ENCODE measurements at regions not wholly inside any gene's neighbourhood (a gene's known extent, or its start where the extent isn't known, plus 50 kb on each side); places are given as distances from the start of the nearest gene placed in this dataset.

DNA sequence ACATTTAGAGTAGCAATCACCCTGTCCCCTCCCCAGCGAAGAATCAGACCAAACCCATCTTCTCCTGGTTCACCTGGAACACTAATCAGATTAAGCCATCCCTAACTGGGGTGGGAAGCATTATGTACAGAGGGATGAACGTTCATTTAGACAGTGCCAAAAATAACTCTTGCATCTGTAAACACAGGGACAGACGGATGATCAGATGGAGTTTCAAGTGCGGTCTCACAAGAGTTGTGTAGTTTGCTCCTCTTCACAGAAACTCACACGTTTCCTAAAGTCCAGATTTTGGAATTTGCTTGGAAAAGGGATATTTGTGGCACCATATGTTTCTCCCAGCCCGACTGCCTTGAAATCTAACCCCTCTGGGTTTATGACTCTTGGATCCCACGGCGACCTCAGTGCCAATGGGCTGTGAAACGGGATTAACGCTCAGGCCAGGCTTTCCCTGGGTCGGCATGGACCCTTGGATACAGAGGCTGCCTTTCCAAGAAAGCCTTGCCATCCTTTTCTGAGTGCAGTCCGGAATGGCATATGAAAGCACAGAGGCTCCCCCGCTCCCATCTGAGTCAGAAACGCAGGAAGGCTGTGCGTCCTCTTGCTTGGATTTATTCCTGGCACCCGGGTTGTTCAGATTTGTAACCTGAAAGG lies 293.2 kb upstream of the HABP2 start:
- no peak for DNase-seq (ENCODE audit: low read depth in 2 of 2)

DNA sequence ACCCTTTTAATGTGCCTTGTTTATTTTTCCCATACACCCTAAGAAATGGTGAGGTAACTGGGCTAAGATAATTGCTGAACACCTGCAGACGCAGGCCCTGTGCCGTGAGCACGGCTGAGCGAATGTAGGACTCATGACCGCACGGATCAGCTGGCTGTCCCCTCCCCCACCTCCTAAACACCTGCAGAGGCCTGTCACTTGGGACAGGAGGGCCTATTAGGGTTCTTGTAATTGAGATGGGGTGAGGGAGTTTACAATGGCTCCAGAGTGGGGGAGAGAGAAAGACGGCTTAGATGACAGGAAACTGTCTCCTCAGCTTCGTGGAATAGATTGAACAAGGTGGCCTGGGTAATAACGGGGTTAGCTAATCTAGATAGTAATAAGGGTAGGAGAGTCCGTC lies 291.7 kb upstream of the HABP2 start:
- DNase-seq (ENCODE audit: low read depth in 2 of 2): no peak

DNA sequence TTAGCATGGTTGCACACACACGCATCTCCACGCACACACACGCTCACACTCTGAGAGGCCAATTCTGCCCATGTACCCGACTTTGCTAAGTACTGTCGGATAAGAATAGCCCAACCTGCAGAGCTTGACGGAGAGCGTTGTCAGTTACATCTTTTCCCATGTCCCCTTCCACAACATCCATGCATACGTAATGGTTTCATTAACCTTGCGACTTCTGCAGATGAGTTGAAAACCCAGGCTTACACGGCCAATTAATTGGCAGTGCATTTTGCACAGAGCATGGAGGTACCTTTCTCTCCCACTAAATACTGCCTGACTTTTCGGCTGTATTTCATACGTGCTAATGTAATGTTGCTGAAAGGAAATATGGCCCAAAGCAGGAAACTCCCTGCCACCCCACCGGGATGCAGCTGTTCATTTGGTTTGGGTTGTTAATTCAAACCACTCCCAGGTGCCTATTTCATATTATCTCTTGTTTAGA lies 291.2 kb upstream of the HABP2 start:
- DNase-seq (ENCODE audit: low read depth in 2 of 2): no peak

DNA sequence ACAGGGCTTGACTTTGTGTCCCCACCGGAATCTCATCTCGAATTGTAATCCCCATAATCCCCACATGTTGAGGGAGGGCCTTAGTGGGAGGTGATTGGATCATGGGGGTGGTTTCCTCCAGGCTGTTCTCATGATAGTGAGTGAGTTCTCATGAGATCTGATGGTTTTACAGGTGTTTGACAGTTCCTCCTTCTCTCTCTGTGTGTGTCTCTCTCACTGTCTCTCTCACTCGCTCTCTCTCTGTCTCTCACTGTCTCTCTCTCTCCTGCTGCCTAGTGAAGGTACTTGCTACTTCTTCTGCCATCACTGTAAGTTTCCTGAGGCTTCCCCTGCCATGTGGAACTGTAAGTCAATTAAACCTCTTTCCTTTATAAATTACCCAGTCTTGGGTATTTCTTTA lies 289.8 kb upstream of the HABP2 start:
- no peak for DNase-seq (ENCODE audit: low read depth in 2 of 2)

DNA sequence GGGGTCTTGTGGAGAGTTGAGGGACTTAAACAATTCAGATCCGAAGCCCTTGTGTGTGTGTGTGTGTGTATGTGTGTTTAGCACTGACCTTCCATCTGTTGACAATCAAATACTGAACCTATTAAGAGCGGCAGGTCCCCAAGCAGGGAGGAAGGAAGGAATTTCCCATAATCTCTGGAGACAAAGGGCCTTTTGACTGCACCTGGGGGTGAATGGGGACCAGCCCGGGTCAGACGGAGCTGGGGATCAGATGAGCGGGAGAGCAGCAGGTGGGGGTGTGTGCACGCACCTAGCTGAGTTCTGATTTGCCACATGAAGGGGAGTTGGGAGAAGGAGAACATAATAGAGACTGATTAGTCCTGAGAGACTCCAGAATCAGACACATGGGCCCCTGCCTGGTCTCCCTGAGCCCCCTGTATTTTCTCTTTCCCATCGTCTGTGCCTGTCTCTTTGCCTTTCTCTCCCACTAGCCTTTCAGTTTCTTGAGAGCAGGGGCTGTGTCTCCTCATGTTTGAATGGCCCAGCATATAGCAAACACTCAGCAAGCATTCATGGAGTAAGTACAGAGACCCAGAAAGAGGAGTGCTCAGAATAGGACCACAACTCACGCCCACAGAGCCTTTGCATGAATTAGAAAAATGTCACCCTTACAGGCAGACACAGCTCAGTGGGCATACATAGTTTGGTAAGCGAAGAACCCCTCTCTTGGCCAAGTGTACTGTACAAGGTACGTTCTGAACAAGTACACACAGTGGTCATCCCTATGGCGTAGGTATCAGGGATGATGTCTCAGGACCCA lies 288.3 kb upstream of the HABP2 start:
- DNase-seq (ENCODE audit: low read depth in 2 of 2): no peak

DNA sequence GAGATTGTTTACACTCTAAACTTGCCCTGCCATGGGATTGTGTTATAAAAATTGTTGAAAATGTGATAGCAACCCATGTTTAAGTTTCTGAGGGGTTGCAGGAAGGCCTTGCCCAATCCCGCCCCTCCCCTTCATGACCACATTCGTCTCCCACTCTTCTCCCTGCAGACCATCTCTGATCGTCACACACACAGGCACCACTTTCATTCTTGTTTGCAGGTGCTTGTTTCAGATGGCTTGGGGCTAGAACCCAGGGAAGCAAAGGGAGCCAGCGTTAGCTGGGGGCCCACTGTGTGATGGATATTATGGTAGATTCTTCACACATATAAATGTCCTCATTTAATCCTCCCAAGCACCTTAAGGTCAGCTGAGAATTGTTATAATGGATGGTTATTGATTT lies 286.7 kb upstream of the HABP2 start:
- DNase-seq (ENCODE audit: low read depth in 2 of 2): no peak

DNA sequence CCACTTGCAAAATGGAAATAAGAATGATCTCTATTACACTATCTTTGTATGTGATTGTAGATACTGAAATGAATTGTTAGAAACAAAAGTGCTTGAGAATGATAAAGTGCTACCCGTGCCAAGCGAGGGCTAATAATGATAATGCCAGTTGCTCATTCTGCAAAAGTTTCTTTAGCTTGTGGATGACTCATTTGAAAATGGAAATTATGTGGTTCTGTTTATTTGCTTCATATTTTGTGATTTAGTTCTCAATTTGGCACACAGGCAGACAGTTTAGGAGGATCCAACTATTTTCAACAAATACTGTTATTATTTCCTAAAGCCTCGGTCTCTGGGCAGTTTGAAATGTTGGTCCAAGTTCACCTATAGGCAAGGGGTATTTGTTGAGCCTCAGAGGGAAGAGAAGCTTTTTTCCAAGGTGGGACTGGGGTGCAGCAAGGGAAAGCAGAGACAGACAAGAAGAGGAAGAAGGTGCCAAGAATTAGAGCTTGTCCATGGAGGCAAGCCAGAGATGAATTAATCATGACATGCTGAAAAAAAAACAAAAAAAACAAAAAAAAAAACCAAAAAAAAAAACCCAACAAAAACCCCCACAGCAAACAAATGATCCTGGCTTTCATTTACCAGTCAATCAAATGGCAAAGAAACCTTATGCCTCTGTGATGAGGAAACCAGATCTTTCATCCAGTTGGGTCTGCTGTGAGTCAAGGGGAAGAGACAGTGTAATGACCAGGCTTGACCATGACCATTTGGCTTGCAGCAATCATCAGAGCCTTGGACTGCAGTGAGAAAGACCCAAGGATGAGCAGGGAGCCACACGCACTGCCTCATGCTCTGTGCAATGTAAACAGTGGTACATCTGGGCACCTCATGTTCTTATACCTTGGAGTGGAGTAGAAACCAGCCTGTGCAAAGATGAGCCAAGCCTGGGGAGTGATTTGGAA lies 285.0 kb upstream of the HABP2 start:
- DNase-seq (ENCODE audit: low read depth in 2 of 2): no peak

DNA sequence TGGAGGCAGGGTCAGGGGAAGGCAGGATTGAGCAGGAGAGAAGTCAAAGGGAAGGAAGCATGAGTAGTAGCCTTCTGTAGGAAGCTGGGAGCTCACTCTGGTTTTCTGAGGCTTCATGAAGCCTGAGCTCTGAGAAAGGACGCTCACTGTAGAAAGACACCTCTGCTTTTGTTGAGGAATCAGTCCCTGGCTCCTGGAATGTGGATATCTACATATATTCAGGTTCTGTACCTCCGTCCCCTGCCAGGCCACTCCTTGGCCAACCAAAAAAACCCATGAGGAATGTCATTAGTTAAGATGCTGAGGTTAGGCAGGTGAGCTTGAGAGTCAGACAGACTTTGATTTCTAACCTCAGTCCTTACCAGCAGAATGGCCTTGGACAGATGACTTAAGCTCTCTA lies 283.5 kb upstream of the HABP2 start:
- no peak for DNase-seq (ENCODE audit: low read depth in 2 of 2)

DNA sequence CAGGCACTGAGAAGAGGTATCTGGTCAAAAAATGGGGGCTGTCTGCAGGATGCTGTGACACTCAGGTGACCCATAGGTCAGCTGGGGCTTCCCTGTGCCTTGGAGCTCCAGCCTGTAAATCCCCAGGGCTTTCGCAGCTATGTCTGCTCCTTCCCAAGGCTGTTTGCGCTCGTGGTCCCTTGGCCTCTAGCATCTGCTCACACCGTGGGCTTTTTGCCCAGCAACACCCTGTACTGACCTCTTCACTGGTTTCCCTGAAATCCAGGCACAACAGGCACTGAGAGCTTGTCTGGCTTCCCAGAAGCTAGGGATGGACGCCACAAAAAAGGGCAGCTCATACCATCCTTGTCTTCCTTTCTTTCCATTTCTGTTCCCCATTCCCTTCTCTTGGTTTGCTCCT lies 280.3 kb upstream of the HABP2 start:
- no peak for DNase-seq (ENCODE audit: low read depth in 2 of 2)

DNA sequence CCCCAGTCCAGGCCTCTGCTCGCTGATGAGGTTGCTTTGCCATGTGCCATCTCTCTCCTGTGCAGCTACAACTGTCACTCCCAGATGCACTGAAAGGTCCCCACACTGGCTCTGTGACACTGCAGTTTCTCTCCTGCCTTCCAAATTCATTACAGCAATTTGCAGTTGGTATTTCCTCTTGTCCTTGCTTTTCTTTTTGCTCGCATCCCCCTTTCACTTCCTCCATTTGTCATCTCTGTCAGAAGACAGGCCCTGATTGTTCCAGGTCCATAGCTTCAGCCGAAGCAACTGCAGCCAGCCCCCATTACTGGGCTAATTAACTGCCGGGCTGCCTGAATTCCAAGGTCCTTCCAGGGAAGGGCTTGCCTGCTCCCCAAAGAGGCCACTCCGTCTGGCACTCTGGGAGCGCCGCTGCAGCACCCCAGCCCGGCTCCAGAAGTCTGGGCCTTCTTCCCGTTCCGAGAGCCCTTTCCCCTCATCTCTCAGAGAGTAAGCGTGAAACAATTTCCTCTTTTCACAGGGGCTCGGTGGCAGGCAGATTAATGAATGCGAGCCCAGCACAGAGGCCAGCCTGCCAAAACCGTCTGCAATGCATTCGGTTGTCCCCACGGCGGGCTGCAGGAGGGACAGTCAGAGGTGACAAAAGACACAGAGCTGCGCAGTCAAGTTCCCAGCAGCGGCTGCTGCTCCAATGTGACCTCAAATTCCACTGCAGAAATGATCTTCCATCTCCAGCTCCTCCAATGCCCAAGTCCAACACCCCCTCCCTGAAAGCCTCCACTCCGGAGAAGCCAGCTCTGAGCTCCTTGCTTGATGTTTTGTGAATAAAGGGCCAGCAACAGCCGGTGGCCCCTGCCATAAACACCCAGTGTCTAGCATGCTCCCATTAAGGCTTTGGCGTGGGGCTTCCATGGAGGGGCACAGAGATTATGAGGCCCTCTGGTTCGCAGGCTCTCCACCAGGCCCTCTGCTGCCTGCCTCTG lies 279.4 kb upstream of the HABP2 start:
- no peak for DNase-seq (ENCODE audit: low read depth in 2 of 2)

DNA sequence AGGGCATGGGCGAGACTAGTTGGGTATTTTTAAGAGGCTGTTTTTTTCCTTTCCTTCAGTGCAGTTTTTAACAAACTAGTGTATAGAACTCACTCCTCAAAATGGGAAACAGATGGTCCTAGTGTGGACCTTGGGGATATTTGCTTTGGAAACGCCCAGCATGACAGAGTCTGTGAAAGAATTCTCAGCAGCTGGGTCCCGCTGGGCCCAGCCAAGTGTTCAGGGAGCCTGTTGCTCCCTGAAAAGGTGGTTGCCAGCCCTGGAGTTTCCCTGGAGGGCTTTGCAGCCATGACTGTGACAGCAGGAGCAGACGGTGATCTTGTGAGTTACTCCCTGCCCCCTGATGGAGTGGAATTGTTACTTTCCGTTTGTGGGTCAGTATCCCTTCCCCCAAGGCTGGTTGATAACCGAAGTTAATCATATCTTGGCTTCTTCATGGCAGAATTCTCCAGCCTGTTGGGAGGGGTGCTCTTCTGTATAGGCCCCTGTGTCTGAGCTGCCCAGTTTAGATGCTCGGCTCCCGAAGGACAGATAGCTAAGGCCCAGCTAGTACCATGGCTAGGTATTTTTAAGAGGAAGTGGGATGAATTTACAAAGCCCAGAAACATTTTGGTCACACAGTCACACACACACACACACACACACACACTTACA lies 278.6 kb upstream of the HABP2 start:
- DNase-seq (ENCODE audit: low read depth in 2 of 2): no peak

DNA sequence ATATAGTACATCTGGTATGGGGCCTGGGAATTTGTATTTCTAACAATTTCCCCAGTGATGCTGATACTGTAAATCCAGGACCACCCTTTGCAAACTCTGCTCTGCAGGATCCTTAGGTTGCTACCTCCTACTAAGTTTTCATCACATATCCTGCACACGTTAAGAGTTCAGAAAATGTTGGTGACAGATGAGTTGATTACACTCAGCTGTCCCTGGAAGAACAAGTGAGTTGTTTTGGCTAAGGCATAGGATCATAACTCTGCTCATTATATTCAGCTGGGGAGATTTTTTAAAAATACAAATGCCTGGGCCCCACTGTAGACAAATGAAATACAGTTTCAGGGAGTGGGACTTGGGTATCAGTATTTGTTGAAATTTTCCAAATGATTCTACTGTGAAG lies 274.6 kb upstream of the HABP2 start:
- DNase-seq (ENCODE audit: low read depth in 2 of 2): no peak

DNA sequence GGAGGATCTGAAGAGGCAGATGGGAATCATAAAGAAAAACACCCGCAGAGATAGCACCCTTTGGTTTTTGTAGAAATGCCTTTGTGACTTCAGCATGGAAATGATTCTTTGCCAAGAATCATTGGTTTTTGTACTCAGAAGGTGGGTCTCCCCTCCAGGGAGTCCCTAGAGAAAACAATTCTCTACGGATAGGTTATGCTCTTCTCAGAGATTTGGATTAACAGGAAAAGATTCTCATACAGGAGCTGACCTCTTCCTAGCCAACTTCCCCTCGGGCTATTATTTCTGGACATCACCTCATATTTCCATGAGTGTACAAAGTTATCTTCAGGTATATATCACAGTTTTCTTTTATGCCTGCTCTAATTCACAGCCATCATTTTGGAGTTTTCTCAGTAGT lies 274.2 kb upstream of the HABP2 start:
- no peak for DNase-seq (ENCODE audit: low read depth in 2 of 2)

DNA sequence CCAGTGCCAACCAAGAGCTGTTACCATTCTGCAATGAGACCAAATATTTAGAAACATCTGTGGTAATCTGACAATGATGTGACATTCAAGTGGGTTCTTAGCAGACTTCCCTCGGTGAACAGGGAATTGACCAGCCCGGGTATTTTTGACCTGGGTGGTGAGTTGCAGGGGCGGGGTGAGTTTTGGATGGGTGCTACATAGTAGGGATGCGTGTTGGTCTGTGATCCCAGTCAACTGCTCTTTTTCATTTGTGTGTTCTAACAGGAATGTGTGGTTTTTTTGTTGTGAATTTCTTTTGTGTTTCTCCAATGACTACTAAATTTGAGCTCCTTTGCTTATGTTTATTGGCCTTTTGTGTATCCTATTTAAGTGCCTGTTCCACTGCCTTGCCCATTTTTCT lies 273.6 kb upstream of the HABP2 start:
- DNase-seq (ENCODE audit: low read depth in 2 of 2): no peak

DNA sequence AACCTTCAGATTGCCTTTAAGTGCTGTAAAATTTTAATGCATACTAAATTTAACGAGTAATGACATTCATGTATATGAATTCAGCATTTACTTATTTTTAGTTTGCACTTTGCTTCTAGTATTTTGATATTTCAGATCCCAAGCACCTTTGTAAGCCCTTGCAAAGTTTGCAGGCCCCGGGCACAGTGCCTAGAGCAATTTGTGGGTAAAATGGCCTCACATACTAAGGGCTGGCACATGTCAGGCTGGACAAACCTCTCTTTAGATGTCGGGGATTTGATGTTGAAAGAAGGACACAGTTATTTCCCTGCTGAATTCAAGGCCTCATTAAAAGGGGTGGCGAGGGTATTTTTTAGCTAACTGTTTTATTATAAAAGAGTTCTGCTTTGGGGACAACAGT lies 270.3 kb upstream of the HABP2 start:
- no peak for DNase-seq (ENCODE audit: low read depth in 2 of 2)

DNA sequence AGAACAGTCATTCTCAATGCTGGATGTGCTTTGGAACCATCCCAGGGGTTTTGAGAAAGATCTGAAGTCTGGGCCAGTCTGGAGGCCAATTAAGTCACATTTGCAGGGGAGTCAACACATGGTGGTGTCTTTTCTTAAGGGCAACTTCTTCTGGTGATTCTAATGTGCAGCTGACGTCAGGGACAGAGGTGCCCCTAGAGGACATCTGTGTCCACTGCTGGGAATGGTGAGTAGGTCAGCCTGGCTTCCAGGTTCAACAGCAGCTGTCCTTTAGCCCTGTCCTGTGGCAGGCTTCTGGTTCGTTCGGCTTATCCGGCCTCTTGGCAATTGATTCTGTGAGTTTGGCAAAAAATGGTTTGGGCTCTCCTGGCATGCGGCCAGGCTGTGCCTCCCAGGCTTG lies 269.7 kb upstream of the HABP2 start:
- no peak for DNase-seq (ENCODE audit: low read depth in 2 of 2)

DNA sequence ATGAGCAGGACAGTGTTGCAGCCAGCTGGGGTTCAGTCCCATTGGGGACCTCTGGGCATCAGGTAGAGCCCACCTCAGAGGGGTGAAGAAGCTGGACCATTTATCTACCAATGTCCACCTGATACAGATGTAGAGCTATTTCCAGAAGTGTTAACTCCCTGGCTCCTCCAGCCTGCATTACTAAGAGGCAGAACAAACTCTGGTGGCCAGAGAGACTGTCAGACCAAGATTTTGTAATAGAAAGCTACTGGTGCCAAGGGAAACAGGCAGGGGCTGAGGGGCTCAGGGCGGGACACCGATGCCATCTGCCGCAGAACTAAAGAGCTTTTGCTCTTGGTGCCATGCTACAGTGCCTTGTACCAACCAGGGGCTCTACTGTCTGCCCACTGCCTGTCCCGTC lies 268.2 kb upstream of the HABP2 start:
- no peak for DNase-seq (ENCODE audit: low read depth in 2 of 2)

DNA sequence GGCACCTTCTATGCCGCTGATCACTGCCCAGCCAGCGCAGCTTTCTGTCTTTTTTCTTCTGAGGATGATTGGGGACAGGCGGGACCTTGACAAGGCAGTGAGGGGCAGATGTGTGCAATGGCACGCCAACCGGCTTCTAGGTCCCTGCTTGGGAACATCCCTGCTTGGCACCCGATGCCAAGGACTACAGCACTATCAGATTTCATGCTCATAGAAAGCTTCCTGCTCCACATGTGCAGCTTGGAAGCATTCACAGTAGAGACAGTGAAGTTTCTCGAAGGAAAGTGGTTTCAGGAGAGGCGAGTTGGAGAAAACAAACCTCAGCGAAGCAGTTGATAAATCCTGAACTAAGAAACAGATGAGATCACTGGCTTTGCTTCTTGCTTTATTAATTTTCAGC lies 267.5 kb upstream of the HABP2 start:
- DNase-seq (ENCODE audit: low read depth in 2 of 2): no peak

DNA sequence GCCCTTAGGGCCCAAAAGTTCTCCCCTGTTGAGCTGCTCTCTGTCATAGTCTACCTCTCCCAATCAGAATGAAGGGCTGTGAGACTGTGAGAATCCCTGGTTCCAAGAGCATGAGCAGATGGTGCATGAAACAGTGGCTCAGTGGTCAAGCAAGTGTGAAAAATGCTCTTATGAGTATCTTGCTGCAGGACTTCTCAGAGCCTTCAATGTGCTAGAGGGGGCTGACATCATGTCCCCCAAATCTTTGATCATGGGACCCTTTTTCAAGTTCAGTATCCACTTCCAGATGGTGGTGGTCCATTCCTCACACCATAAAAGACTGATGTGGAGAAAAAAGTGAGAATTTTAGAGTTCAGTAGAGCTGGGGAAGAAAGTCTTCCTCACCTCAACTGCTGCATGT lies 265.3 kb upstream of the HABP2 start:
- DNase-seq (ENCODE audit: low read depth in 2 of 2): no peak

DNA sequence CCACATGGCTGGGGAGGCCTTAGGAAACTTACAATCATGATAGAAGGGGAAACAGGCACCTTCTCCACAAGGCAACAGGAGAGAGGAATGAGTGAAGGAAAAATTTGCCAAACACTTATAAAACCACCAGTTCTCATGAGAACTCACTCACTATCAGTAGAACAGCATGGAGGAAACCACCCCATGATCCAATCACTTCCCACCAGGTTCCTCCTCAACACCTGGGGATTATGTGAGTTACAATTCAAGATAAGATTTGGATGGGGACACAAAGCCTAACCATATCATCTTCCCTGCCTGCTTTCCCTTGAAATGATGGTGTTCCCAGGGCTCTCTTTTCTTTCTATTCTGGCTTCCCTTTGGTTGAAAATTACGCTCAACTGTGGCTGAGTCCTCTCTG lies 262.7 kb upstream of the HABP2 start:
- DNase-seq (ENCODE audit: low read depth in 2 of 2): no peak

DNA sequence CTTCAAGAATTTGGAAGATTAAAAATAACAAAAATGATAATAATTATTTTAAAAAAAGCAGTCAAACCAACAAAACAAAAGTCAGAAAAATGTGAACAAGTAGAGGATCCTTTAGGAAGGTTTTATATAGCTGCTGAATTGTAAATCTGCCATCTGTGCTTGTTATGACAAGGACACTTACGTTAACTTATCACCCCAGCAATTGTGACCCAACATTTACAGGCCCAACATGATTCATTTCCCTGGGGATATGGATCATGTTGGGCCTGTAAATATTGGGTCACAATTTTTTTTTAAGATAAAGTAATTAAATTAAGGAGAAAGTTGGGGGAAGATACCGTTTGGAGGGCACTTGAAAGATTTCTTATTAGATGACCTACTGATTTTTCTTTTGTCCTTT lies 261.4 kb upstream of the HABP2 start:
- no peak for DNase-seq (ENCODE audit: low read depth in 2 of 2)

Measured in activated CD8-positive, alpha-beta memory T cell treated with anti-CD3 and anti-CD28 coated beads for 4 hours (primary cell).